Caco-2 (cell line): ENCODE measurements at regions not wholly inside any gene's neighbourhood (a gene's known extent, or its start where the extent isn't known, plus 50 kb on each side); places are given as distances from the start of the nearest gene placed in this dataset.

Experiments
- BruUV-seq: library from RNA; stranded (reverse); fragments of 400-500 nt; replicated peaks from 2 replicates; lab custom pipeline; 2021; lab: Mats Ljungman, UMichigan
- CTCF ChIA-PET: fragments of 300-600 bp; sonication (Branson Sonifier 250); formaldehyde crosslinking; loops from one replicate; lab custom pipeline; 2022; ENCODE audit warnings: antibody characterized with exemption; lab: Charles Lee
- POLR2A ChIA-PET: fragments of 300-600 bp; sonication (Branson Sonifier 250); formaldehyde crosslinking; loops from one replicate; lab custom pipeline; 2022; ENCODE audit warnings: antibody characterized with exemption; lab: Charles Lee
- DNase-seq, 2 experiments: peaks; one replicate each; pipeline versions ENCODE4 v3.0.0 to v3.0.0-alpha.2; 2020 to 2022
- H3K27me3 ChIP-seq: replicated peaks from 2 replicates; pipeline ENCODE4 v1.6.0; 2011; ENCODE audit warnings: low read length; ENCODE audit not compliant: control insufficient read depth, insufficient read depth
- H3K36me3 ChIP-seq: 2 replicates; pipeline ENCODE4 v1.5.1; 2011; ENCODE audit warnings: low read length; ENCODE audit not compliant: control insufficient read depth, insufficient read depth
- H3K4me1 ChIP-seq: fragments of 250-450 bp; sonication (Bioruptor Pico); 2 replicates; pipeline ENCODE4 v1.5.1; 2020; ENCODE audit warnings: mild to moderate bottlenecking
- H3K4me3 ChIP-seq: 2 replicates; pipeline ENCODE4 v1.5.1; 2011; ENCODE audit warnings: low read depth, mild to moderate bottlenecking, control low read depth, low read length
- H3K9me3 ChIP-seq: fragments of 250-450 bp; sonication (Bioruptor Pico); 2 replicates; pipeline ENCODE4 v1.5.1; 2020; ENCODE audit warnings: mild to moderate bottlenecking, moderate library complexity
- H3K27ac Mint-ChIP-seq: one replicate; pipeline ENCODE4 v1.8.0; 2022; ENCODE audit warnings: mixed read lengths; ENCODE audit not compliant: unreplicated experiment
- H3K27me3 Mint-ChIP-seq: one replicate; pipeline ENCODE4 v1.8.0; 2022; ENCODE audit warnings: mixed read lengths; ENCODE audit not compliant: insufficient read depth, unreplicated experiment
- H3K36me3 Mint-ChIP-seq: one replicate; pipeline ENCODE4 v1.8.0; 2022; ENCODE audit warnings: mild to moderate bottlenecking, mixed read lengths; ENCODE audit not compliant: insufficient read depth, unreplicated experiment
- H3K4me1 Mint-ChIP-seq: one replicate; pipeline ENCODE4 v1.8.0; 2022; ENCODE audit warnings: low read depth, mixed read lengths; ENCODE audit not compliant: unreplicated experiment
- H3K4me3 Mint-ChIP-seq: one replicate; pipeline ENCODE4 v1.8.0; 2022; ENCODE audit warnings: mild to moderate bottlenecking, moderate library complexity, mixed read lengths; ENCODE audit not compliant: unreplicated experiment
- H3K9me3 Mint-ChIP-seq: one replicate; pipeline ENCODE4 v1.8.0; 2022; ENCODE audit warnings: mixed read lengths; ENCODE audit not compliant: unreplicated experiment
- CTCF ChIP-seq, 2 experiments: fragments of 200-600 bp in 1 of 2; IDR thresholded peaks; 1 replicate in 1 of 2; 2 replicates in 1 of 2; pipeline versions ENCODE4 v1.5.1 to v1.8.0; 2011 to 2022; ENCODE audit warnings: antibody characterized with exemption in 1 of 2, control low read depth in 1 of 2, inconsistent platforms in 1 of 2, low read depth in 1 of 2, low read length in 1 of 2, mild to moderate bottlenecking in 1 of 2, moderate library complexity in 1 of 2; ENCODE audit not compliant: insufficient read depth in 1 of 2, severe bottlenecking in 1 of 2, unreplicated experiment in 1 of 2
- intact Hi-C: fragments of 100-400 bp; cut with micrococcal nuclease; formaldehyde crosslinking; loops from one replicate; pipeline ENCODE4 v1.10.0; 2022; ENCODE audit not compliant: unreplicated experiment

GRCh38 chr16:14338969-14339368 is 267.9 kb downstream of the MRTFB start:
- POLR2A ChIA-PET = no interaction called here
- intact Hi-C loops = no loop called here
- H3K4me3 Mint-ChIP-seq = no peak overlapping the region
- H3K36me3 Mint-ChIP-seq = no peaks in the 10 kb centered on the region
- Histone ChIP-seq H3K9me3 (no peaks in the 10 kb centered on the region), H3K4me3 (no peak overlapping the region), H3K27me3 (no peaks in the 10 kb centered on the region), H3K36me3 (no peaks in the 10 kb centered on the region), H3K4me1 (no peaks in the 10 kb centered on the region)
- no peak overlapping the region for H3K27ac Mint-ChIP-seq
- no TSS peak for BruUV-seq
- peaks cover 27% of the 10 kb centered on the region for H3K9me3 Mint-ChIP-seq
- TF ChIP-seq CTCF (IDR thresholded peaks at IDR 0.05; ENCODE audit: insufficient read depth in 1 of 2, low read depth in 1 of 2, low read length in 1 of 2, severe bottlenecking in 1 of 2, unreplicated experiment in 1 of 2) = no peak
- H3K4me1 Mint-ChIP-seq = no peaks in the 10 kb centered on the region
- H3K27me3 Mint-ChIP-seq = no peaks in the 10 kb centered on the region
- DNase-seq = peak in 1 of 2 experiments; percentile 3
- CTCF ChIA-PET = no interaction called here

GRCh38 chr16:14338236-14338635 is 267.1 kb downstream of the MRTFB start:
- Mint-ChIP-seq H3K27ac (no peak overlapping the region), H3K9me3 (peaks cover 25% of the 10 kb centered on the region), H3K4me1 (no peaks in the 10 kb centered on the region), H3K36me3 (no peaks in the 10 kb centered on the region), H3K4me3 (no peak overlapping the region), H3K27me3 (no peaks in the 10 kb centered on the region)
- no TSS peak for BruUV-seq
- ChIA-PET POLR2A (no interaction called here), CTCF (no interaction called here)
- no peak for TF ChIP-seq CTCF (IDR thresholded peaks at IDR 0.05; ENCODE audit: insufficient read depth in 1 of 2, low read depth in 1 of 2, low read length in 1 of 2, severe bottlenecking in 1 of 2, unreplicated experiment in 1 of 2)
- no peak for DNase-seq
- Histone ChIP-seq H3K36me3 (no peaks in the 10 kb centered on the region), H3K27me3 (no peaks in the 10 kb centered on the region), H3K4me3 (no peak overlapping the region), H3K9me3 (no peaks in the 10 kb centered on the region), H3K4me1 (no peaks in the 10 kb centered on the region)
- intact Hi-C loops = no loop called here

- H3K4me3 ChIP-seq = no peak overlapping the region
- H3K4me1 Mint-ChIP-seq = no peaks in the 10 kb centered on the region
- H3K27me3 ChIP-seq = no peaks in the 10 kb centered on the region
- TF ChIP-seq CTCF (IDR thresholded peaks at IDR 0.05; ENCODE audit: insufficient read depth in 1 of 2, low read depth in 1 of 2, low read length in 1 of 2, severe bottlenecking in 1 of 2, unreplicated experiment in 1 of 2) = no peak
- H3K27me3 Mint-ChIP-seq = no peaks in the 10 kb centered on the region
- H3K27ac Mint-ChIP-seq = no peak overlapping the region
- no peak overlapping the region for H3K4me3 Mint-ChIP-seq
- ChIA-PET POLR2A (no interaction called here), CTCF (no interaction called here)
- no peaks in the 10 kb centered on the region for H3K4me1 ChIP-seq
- peaks cover 19% of the 10 kb centered on the region for H3K9me3 Mint-ChIP-seq
- no peaks in the 10 kb centered on the region for H3K36me3 ChIP-seq
- no peak for DNase-seq
- no peaks in the 10 kb centered on the region for H3K36me3 Mint-ChIP-seq
- no peaks in the 10 kb centered on the region for H3K9me3 ChIP-seq
- BruUV-seq = no TSS peak
- intact Hi-C loops = no loop called here
Observed at GRCh38 chr16:14337303-14338191, 266.4 kb downstream of the MRTFB start.
